HEK293 (cell line): ENCODE measurements at regions not wholly inside any gene's neighbourhood (a gene's known extent, or its start where the extent isn't known, plus 50 kb on each side); places are given as distances from the start of the nearest gene placed in this dataset.

Experiments
- CTCF ChIA-PET: fragments of 350-600 bp; formaldehyde crosslinking; extraction: SDS; loops from one replicate; lab custom pipeline; 2021; ENCODE audit warnings: antibody characterized with exemption; lab: Yijun Ruan, JAX
- POLR2A ChIA-PET: fragments of 300-600 bp; formaldehyde crosslinking; extraction: SDS; loops from one replicate; lab custom pipeline; 2020; ENCODE audit warnings: antibody characterized with exemption, inconsistent platforms; lab: Yijun Ruan, JAX
- H3K27ac ChIP-seq: fragments of 200-500 bp; sonication (Bioruptor generic); 2 replicates; pipeline ENCODE4 v1.5.1; 2014; ENCODE audit warnings: low read depth, low read length, control low read depth, inconsistent platforms; ENCODE audit errors: extremely low read depth
- H3K36me3 ChIP-seq, 2 experiments: fragments of 200-500 bp in 1 of 2; sonication (Bioruptor generic) in 1 of 2; 1 replicate in 1 of 2; 2 replicates in 1 of 2; pipeline ENCODE4 v1.5.1; 2014 to 2017; ENCODE audit warnings: inconsistent platforms in 2 of 2, low read length in 2 of 2; ENCODE audit not compliant: control insufficient read depth in 2 of 2, insufficient read depth in 1 of 2
- H3K4me1 ChIP-seq: fragments of 200-500 bp; sonication (Bioruptor generic); 2 replicates; pipeline ENCODE4 v1.5.1; 2014; ENCODE audit warnings: mild to moderate bottlenecking, low read length, inconsistent platforms; ENCODE audit not compliant: control insufficient read depth, insufficient read depth
- H3K4me3 ChIP-seq: 2 replicates; pipeline ENCODE4 v1.5.1; 2011; ENCODE audit warnings: low read depth, mild to moderate bottlenecking, control low read depth, low read length, moderate library complexity
- H3K9me3 ChIP-seq: fragments of 200-500 bp; sonication (Bioruptor generic); 2 replicates; pipeline ENCODE4 v1.5.1; 2014; ENCODE audit warnings: low read depth, low read length, inconsistent platforms; ENCODE audit not compliant: control insufficient read depth, insufficient read depth
- FEZF1 ChIP-seq: fragments of 450-650 bp; formaldehyde crosslinking; IDR thresholded peaks from 2 replicates; pipeline ENCODE4 v1.5.1; 2016; ENCODE audit warnings: missing biosample characterization, missing genetic modification characterization
- KLF7 ChIP-seq: fragments of 450-650 bp; formaldehyde crosslinking; IDR thresholded peaks from 2 replicates; pipeline ENCODE4 v1.5.1; 2016; ENCODE audit warnings: missing biosample characterization, missing genetic modification characterization, borderline replicate concordance
- ZBTB17 ChIP-seq: fragments of 450-650 bp; formaldehyde crosslinking; IDR thresholded peaks from 2 replicates; pipeline ENCODE4 v1.5.1; 2016; ENCODE audit warnings: missing biosample characterization, missing genetic modification characterization
- ZNF121 ChIP-seq: fragments of 450-650 bp; formaldehyde crosslinking; IDR thresholded peaks from 2 replicates; pipeline ENCODE4 v1.5.1; 2016; ENCODE audit warnings: missing biosample characterization, missing genetic modification characterization
- ZNF155 ChIP-seq: fragments of 450-650 bp; formaldehyde crosslinking; IDR thresholded peaks from 2 replicates; pipeline ENCODE4 v1.5.1; 2016; ENCODE audit warnings: missing biosample characterization, missing genetic modification characterization
- ZNF214 ChIP-seq: fragments of 450-650 bp; formaldehyde crosslinking; IDR thresholded peaks from 2 replicates; pipeline ENCODE4 v1.5.1; 2017; ENCODE audit warnings: missing biosample characterization, mild to moderate bottlenecking, missing genetic modification characterization, borderline replicate concordance
- ZNF274 ChIP-seq, 2 experiments: fragments of 200-500 bp in 1 of 2; fragments of 450-650 bp in 1 of 2; sonication (Bioruptor generic) in 1 of 2; formaldehyde crosslinking in 1 of 2; IDR thresholded peaks; 2 replicates each; pipeline versions ENCODE4 v1.5.1 to v1.6.1; 2014 to 2016; ENCODE audit warnings: borderline replicate concordance in 1 of 2, inconsistent platforms in 1 of 2, low read length in 1 of 2, missing biosample characterization in 1 of 2, missing genetic modification characterization in 1 of 2
- ZNF558 ChIP-seq: fragments of 450-650 bp; formaldehyde crosslinking; IDR thresholded peaks from 2 replicates; pipeline ENCODE4 v1.5.1; 2016; ENCODE audit warnings: missing biosample characterization, missing genetic modification characterization
- ZNF645 ChIP-seq: fragments of 450-650 bp; formaldehyde crosslinking; IDR thresholded peaks from 2 replicates; pipeline ENCODE4; 2016; ENCODE audit warnings: missing biosample characterization, missing genetic modification characterization
- ZNF658 ChIP-seq: fragments of 450-650 bp; formaldehyde crosslinking; IDR thresholded peaks from 2 replicates; pipeline ENCODE4; 2016; ENCODE audit warnings: missing biosample characterization, missing genetic modification characterization
- ZNF660 ChIP-seq: fragments of 450-650 bp; IDR thresholded peaks from 2 replicates; pipeline ENCODE4 v1.5.1; 2018; ENCODE audit warnings: missing biosample characterization, mild to moderate bottlenecking, missing genetic modification characterization
- ZNF704 ChIP-seq: fragments of 450-650 bp; formaldehyde crosslinking; IDR thresholded peaks from 2 replicates; pipeline ENCODE4 v1.5.1; 2016; ENCODE audit warnings: missing biosample characterization, missing genetic modification characterization
- ZNF777 ChIP-seq: fragments of 450-650 bp; formaldehyde crosslinking; IDR thresholded peaks from 2 replicates; pipeline ENCODE4 v1.5.1; 2017; ENCODE audit warnings: missing biosample characterization, missing genetic modification characterization, borderline replicate concordance
- ZSCAN18 ChIP-seq: fragments of 450-650 bp; formaldehyde crosslinking; IDR thresholded peaks from 2 replicates; pipeline ENCODE4 v1.5.1; 2016; ENCODE audit warnings: missing biosample characterization, missing genetic modification characterization
- ZXDB ChIP-seq: fragments of 450-650 bp; formaldehyde crosslinking; IDR thresholded peaks from 2 replicates; pipeline ENCODE4 v1.5.1; 2016; ENCODE audit warnings: missing biosample characterization, missing genetic modification characterization

- POLR2A ChIA-PET = no interaction called here
- no peaks in the 10 kb centered on the region for H3K4me1 ChIP-seq
- TF ChIP-seq ZNF777 = no peak
- TF ChIP-seq ZNF121 (tag by site-specific recombination) = no peak
- TF ChIP-seq KLF7 (tag by site-specific recombination) = no peak
- no peak for TF ChIP-seq ZNF155 (tag by site-specific recombination)
- no peak for TF ChIP-seq ZNF274 (IDR thresholded peaks at IDR 0.05; ENCODE audit: low read length)
- no peak for TF ChIP-seq ZNF274 (tag by site-specific recombination; IDR thresholded peaks at IDR 0.05; ENCODE audit: borderline replicate concordance)
- TF ChIP-seq ZSCAN18 (tag by site-specific recombination) = no peak
- no peak for TF ChIP-seq FEZF1 (tag by site-specific recombination)
- TF ChIP-seq ZXDB (tag by site-specific recombination) = no peak
- no peak for TF ChIP-seq ZNF660
- no peak for TF ChIP-seq ZNF658 (tag by site-specific recombination)
- TF ChIP-seq ZNF645 (tag by site-specific recombination) = no peak
- TF ChIP-seq ZNF704 (tag by site-specific recombination) = no peak
- no peak for TF ChIP-seq ZNF558
- TF ChIP-seq ZNF214 (tag by site-specific recombination) = no peak
- TF ChIP-seq ZBTB17 (tag by site-specific recombination) = no peak
- TF ChIP-seq, all 188 proteins: peak for 0
- H3K27ac ChIP-seq = no peak overlapping the region
- CTCF ChIA-PET = no interaction called here
- no peak overlapping the region for H3K4me3 ChIP-seq
- no peaks in the 10 kb centered on the region for H3K36me3 ChIP-seq
- H3K9me3 ChIP-seq = no peaks in the 10 kb centered on the region
Measured at GRCh38 chr13:53953183-53953582, 924.6 kb downstream of the OLFM4 start.
